ENCODE measurements at regions not wholly inside any gene's neighbourhood (a gene's known extent, or its start where the extent isn't known, plus 50 kb on each side); places are given as distances from the start of the nearest gene placed in this dataset.

DNA sequence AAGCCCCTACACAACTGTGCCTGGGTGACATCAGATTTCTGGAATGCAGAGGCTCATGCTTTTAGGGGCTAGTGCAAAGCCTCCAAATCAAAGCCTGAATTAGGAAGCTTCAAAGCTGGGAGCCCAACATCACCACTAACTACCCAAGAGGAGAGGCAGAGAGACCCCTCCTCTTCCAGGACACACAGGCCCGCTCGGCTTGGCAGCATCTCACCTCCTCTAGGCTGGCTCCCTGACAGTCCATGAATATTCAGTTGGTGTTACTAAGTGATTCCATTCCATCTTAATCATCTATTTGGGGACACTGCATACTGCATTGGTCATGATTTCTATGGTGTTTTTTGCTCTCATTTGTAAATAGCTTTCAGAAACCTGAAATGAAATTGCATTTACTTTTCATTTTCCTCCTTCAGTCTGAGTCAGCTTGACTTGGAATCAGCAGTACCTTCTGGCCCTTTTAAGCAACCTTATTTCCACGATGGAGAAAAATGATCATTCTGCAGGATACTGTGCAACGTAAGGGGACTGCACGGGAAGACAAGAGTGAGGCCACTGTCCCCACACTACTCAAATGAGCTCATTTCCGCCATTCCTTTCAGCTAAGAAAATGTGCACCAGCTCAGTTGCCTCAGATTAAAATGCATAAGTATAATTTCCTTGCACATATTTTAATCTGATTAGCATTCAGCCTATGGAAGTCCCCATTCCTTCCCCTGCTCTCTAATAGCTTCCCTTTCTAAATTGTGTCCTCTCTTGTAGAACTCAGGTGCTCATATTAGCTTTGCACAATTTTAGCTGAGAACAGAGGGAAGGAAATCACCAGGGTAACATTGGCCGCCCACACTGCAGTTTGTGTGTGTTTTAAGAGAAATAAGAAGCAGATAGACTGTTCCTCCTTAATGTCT is 219.9 kb downstream of the RFC3 start:
- no peak overlapping the region for H3K4me3 ChIP-seq
- H3K27ac ChIP-seq, result no peak overlapping the region
- no peak for DNase-seq
- 0 out of 2 replicates have a peak, but pooled peaks cover 6% of the 10 kb centered on the region for H3F3A ChIP-seq (ENCODE audit: insufficient read depth, low read depth)
- H3K4me2 ChIP-seq, result no peak overlapping the region
- BruUV-seq (replicated peaks), result no TSS peak
- POLR2A ChIA-PET (ENCODE audit: unreplicated experiment), result no interaction called here
- no peaks in the 10 kb centered on the region for H3K79me2 ChIP-seq (ENCODE audit: low read depth)
- CTCF ChIA-PET, result no interaction called here
- H2AFZ ChIP-seq, result no peak overlapping the region
- H3K36me3 ChIP-seq (ENCODE audit: low read depth), result no peaks in the 10 kb centered on the region
- H3K4me1 ChIP-seq (replicated peaks; ENCODE audit: insufficient read depth), result peaks cover 8% of the 10 kb centered on the region; the same call in 1 of the 2 replicates
- no peaks in the 10 kb centered on the region for H3K9me2 ChIP-seq (ENCODE audit: insufficient read depth)
- intact Hi-C loops (cut with micrococcal nuclease; ENCODE audit: unreplicated experiment), result no loop called here
- H4K20me1 ChIP-seq (ENCODE audit: insufficient read depth), result no peaks in the 10 kb centered on the region
- no peak for TF ChIP-seq EZH2 (IDR thresholded peaks at IDR 0.05; ENCODE audit: low read depth)
- TF ChIP-seq, protein P1, sequence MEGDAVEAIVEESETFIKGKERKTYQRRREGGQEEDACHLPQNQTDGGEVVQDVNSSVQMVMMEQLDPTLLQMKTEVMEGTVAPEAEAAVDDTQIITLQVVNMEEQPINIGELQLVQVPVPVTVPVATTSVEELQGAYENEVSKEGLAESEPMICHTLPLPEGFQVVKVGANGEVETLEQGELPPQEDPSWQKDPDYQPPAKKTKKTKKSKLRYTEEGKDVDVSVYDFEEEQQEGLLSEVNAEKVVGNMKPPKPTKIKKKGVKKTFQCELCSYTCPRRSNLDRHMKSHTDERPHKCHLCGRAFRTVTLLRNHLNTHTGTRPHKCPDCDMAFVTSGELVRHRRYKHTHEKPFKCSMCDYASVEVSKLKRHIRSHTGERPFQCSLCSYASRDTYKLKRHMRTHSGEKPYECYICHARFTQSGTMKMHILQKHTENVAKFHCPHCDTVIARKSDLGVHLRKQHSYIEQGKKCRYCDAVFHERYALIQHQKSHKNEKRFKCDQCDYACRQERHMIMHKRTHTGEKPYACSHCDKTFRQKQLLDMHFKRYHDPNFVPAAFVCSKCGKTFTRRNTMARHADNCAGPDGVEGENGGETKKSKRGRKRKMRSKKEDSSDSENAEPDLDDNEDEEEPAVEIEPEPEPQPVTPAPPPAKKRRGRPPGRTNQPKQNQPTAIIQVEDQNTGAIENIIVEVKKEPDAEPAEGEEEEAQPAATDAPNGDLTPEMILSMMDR (conservative IDR thresholded peaks at IDR 0.05), result no peak
- H3K27me3 ChIP-seq (ENCODE audit: insufficient read depth, low read depth), result no peaks in the 10 kb centered on the region
- H3K9me3 ChIP-seq (ENCODE audit: insufficient read depth, low read depth), result 0 out of 2 replicates have a peak, but pooled peaks cover 7% of the 10 kb centered on the region

DNA sequence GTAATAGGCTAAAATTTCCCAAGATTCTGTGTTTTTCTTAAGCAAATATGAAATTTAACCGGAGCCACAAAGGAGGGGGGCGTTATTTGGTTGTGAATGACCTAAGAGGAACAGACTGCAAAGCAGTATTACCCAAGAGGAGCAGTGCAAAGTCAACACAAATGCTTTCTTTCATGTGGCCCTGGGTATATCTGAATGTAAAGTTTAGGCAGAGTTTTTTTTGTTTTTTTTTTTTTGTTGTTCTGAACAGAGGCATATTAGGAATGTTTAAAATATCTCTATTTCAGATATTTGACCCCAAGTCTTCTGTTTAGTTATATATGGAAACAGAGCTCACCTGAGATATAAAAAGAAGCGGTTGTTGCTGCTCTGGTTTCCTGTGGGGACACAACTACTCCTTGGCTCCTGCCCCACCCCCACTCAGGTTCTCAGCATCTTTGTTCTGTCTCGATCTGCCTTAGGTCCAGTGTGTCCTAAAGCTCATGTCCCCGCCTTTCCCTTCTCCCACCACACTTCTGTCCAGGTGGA is 220.7 kb downstream of the RFC3 start:
- H3K79me2 ChIP-seq (ENCODE audit: low read depth), result no peaks in the 10 kb centered on the region
- ChIA-PET CTCF (no interaction called here), POLR2A (ENCODE audit: unreplicated experiment) (interaction anchor here (0.6 kb wide), 1 partner anchor 882 kb away, joined by 3 read pairs; no protein-coding TSS in a partner anchor)
- BruUV-seq (replicated peaks), result no TSS peak
- H3K27me3 ChIP-seq (ENCODE audit: insufficient read depth, low read depth), result no peaks in the 10 kb centered on the region
- peaks cover 9% of the 10 kb centered on the region for H3K4me1 ChIP-seq (replicated peaks; ENCODE audit: insufficient read depth)
- H3K4me3 ChIP-seq, result no peak overlapping the region
- H3F3A ChIP-seq (ENCODE audit: insufficient read depth, low read depth), result 0 out of 2 replicates have a peak, but pooled peaks cover 6% of the 10 kb centered on the region
- H3K4me2 ChIP-seq, result no peak overlapping the region
- no peak overlapping the region for H3K27ac ChIP-seq
- no peaks in the 10 kb centered on the region for H3K9me2 ChIP-seq (ENCODE audit: insufficient read depth)
- no peak for DNase-seq
- TF ChIP-seq, protein P1 (conservative IDR thresholded peaks at IDR 0.05), result no peak
- no peak for TF ChIP-seq EZH2 (IDR thresholded peaks at IDR 0.05; ENCODE audit: low read depth)
- H2AFZ ChIP-seq, result no peak overlapping the region
- no peaks in the 10 kb centered on the region for H3K36me3 ChIP-seq (ENCODE audit: low read depth)
- intact Hi-C loops (cut with micrococcal nuclease; ENCODE audit: unreplicated experiment), result no loop called here
- no peaks in the 10 kb centered on the region for H4K20me1 ChIP-seq (ENCODE audit: insufficient read depth)
- 0 out of 2 replicates have a peak, but pooled peaks cover 7% of the 10 kb centered on the region for H3K9me3 ChIP-seq (ENCODE audit: insufficient read depth, low read depth)

DNA sequence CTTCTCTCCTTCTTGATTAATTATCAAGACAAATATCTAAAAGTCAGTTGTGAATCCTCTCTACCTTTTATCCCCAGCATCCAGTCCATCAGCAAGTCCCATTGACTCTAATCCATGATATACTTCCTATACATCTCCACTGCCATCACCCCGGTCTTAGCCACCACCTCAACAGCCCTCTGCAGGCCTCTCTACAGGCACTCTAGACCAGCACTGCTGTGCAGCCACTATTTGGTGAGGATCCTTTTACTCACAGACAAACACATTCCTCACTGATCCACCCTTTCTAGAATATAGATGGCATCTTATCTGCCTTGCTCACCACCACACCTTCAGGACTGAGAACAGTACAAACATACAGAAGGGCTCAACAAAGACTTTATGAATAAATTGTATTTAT is 221.7 kb downstream of the RFC3 start:
- no peaks in the 10 kb centered on the region for H3K27me3 ChIP-seq (ENCODE audit: insufficient read depth, low read depth)
- ChIA-PET POLR2A (ENCODE audit: unreplicated experiment) (no interaction called here), CTCF (no interaction called here)
- peaks cover 20% of the 10 kb centered on the region for H3K4me1 ChIP-seq (replicated peaks; ENCODE audit: insufficient read depth)
- H3K4me3 ChIP-seq, result no peak overlapping the region
- peaks cover 16% of the 10 kb centered on the region; the same call in 1 of the 2 replicates for H3F3A ChIP-seq (ENCODE audit: insufficient read depth, low read depth)
- H3K9me2 ChIP-seq (ENCODE audit: insufficient read depth), result no peaks in the 10 kb centered on the region
- peaks cover 11% of the 10 kb centered on the region for H3K9me3 ChIP-seq (ENCODE audit: insufficient read depth, low read depth)
- no TSS peak for BruUV-seq (replicated peaks)
- TF ChIP-seq EZH2 (IDR thresholded peaks at IDR 0.05; ENCODE audit: low read depth), result no peak
- TF ChIP-seq, protein P1 (conservative IDR thresholded peaks at IDR 0.05), result no peak
- DNase-seq, result no peak
- H2AFZ ChIP-seq, result no peak overlapping the region
- H3K79me2 ChIP-seq (ENCODE audit: low read depth), result no peaks in the 10 kb centered on the region
- H3K4me2 ChIP-seq, result no peak overlapping the region
- no peak overlapping the region for H3K27ac ChIP-seq
- H3K36me3 ChIP-seq (ENCODE audit: low read depth), result no peaks in the 10 kb centered on the region
- H4K20me1 ChIP-seq (ENCODE audit: insufficient read depth), result no peaks in the 10 kb centered on the region
- intact Hi-C loops (cut with micrococcal nuclease; ENCODE audit: unreplicated experiment), result no loop called here
